Heart left ventricle (tissue), 13 donors: ENCODE measurements at regions not wholly inside any gene's neighbourhood (a gene's known extent, or its start where the extent isn't known, plus 50 kb on each side); places are given as distances from the start of the nearest gene placed in this dataset.

ENCODE experiments used
- POLR2A ChIP-seq, 2 donors: fragments of 450-650 bp; IDR thresholded peaks; one replicate each; pipeline ENCODE4 v1.6.1; 2017; ENCODE audit warnings: antibody characterized with exemption in 2 of 2, mild to moderate bottlenecking in 2 of 2, moderate library complexity in 2 of 2
- TF ChIP-seq, protein P1 (sequence below), 12 donors: fragments of 200-600 bp; sonication (generic) in 4 of 12; IDR thresholded peaks; one replicate each; pipeline versions ENCODE4 v1.5.0 to v1.8.0; 2018 to 2022; ENCODE audit warnings: antibody characterized with exemption in 12 of 12, mild to moderate bottlenecking in 5 of 12
- donor health status: ischemic (EF 13 %, LVEDD 7.1; RV severe dilation, severe dysfunction).
- donor health status: DM: no; HTN: yes; CAD: no.
- donor health status: DM: no; HTN: no; CAD: no.
- donor health status: ischemic (EF 25% LVEDD 6.9; RV normal size, moderate dysfunction).
- donor health status: ischemic (EF 25% LVEDD 5.7; RV mildly dilated, moderate dysfunction).
- donor health status: ischemic (EF 35%, LVEDD 5.7; RV mildly dilated, moderate dysfunction).
- donor health status: nonischemic (EF 11% LVEDD 7.7; RV severe dilation, severe dysfunction).
- donor health status: DM: yes; HTN: yes; CAD: no.
- donor health status: PGD.
- donor health status: ischemic (EF 29% LVEDD 5.4; RV normal size, mild dysfunction).
- donor health status: nonischemic (EF 23%, LVEDD 6.1; RV moderate dilation, normal function).

DNA sequence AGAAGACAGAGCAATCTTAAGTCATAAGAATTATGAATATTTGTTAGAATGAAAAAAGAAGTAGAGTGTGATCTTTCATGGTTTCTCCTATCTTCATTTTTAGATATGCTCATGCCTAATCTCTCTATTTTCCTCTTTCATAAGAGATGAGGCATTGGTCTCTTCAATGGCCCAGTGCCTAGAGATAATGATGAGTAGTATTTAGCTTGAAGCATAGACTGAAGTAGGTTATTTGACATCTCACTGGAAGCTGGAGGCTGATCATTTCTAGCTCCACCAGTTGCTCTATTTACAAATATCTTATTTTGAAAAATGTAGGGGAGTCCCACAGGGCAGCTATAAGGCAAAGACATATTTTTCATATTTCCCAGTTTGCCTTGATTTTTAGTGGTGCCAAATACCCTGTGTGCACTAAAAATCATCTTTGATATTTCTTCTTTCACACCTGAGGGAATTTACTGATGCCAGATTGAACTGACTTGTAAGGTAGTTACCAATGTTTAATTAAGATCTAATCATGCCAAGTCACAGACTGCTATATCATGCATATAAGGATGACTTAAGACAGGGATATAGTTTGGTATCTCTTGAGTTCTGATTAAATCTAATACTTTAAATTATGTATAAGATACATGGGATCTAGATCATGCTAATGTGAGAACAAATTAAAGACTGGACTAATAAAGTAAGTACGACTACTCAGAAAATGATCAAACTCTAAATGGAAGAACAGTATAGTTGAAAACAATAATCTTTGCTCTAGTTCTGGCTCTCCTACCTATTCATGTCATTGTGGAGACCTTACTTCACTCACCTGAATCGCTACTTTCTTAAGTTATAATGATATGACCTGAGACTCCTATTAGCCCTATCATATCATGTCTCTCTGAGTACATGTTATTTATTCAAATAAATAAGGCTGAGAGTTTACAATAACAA lies 108.2 kb upstream of the IFNE start:
- TF ChIP-seq, protein P1, sequence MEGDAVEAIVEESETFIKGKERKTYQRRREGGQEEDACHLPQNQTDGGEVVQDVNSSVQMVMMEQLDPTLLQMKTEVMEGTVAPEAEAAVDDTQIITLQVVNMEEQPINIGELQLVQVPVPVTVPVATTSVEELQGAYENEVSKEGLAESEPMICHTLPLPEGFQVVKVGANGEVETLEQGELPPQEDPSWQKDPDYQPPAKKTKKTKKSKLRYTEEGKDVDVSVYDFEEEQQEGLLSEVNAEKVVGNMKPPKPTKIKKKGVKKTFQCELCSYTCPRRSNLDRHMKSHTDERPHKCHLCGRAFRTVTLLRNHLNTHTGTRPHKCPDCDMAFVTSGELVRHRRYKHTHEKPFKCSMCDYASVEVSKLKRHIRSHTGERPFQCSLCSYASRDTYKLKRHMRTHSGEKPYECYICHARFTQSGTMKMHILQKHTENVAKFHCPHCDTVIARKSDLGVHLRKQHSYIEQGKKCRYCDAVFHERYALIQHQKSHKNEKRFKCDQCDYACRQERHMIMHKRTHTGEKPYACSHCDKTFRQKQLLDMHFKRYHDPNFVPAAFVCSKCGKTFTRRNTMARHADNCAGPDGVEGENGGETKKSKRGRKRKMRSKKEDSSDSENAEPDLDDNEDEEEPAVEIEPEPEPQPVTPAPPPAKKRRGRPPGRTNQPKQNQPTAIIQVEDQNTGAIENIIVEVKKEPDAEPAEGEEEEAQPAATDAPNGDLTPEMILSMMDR (IDR thresholded peaks at IDR 0.05), result no peak
- TF ChIP-seq POLR2A (IDR thresholded peaks at IDR 0.05), result no peak
